Fibroblast of lung (primary cell): ENCODE measurements at regions not wholly inside any gene's neighbourhood (a gene's known extent, or its start where the extent isn't known, plus 50 kb on each side); places are given as distances from the start of the nearest gene placed in this dataset.

ENCODE experiments used
- CTCF ChIP-seq, 2 donors: IDR thresholded peaks in 1 of 2; conservative IDR thresholded peaks in 1 of 2; 1 replicate in 1 of 2; 2 replicates in 1 of 2; pipeline ENCODE4 v1.5.1; 2011 to 2012; ENCODE audit warnings: low read length in 2 of 2, control low read depth in 1 of 2, inconsistent platforms in 1 of 2, low read depth in 1 of 2, mild to moderate bottlenecking in 1 of 2
- EZH2 ChIP-seq: IDR thresholded peaks from 2 replicates; pipeline ENCODE4 v1.5.1; 2012; ENCODE audit warnings: low read length, control low read depth, mild to moderate bottlenecking; ENCODE audit errors: missing control alignments

DNA sequence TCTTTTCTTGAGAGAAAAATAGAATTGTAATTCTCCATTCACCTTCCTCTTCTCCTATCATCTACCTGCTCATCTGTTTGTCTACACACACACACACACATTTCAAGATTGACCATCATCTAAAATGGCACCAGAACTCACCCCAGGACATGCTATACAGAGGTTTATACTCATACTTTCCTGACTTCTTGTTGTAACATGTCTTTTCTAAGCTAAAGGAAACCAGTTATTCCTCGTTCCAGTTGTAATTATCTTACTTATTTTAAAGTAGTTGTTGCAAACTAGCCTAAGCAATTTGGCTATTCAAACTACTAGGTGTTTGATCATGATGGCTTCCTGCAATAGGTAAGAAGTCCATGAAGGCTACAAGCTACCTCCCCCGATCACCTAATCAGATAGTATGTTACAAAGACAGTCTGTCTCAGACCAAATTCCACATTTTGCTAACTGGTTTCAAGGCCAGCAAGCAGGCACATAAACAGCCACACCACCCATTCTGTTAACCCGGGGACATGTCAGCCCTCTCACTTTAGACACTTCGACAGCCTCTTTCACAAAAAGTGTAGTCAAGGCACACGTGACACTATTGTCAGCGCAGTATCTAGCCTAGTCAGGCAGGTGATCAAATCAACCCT, 189.7 kb downstream of the SHQ1 start:
- TF ChIP-seq EZH2 (no peak), CTCF (conservative IDR thresholded peaks at IDR 0.05 in 1 of 2, IDR thresholded peaks at IDR 0.05 in 1 of 2; ENCODE audit: low read depth in 1 of 2, low read length in 2 of 2) (no peak)
